ENCODE measurements at regions not wholly inside any gene's neighbourhood (a gene's known extent, or its start where the extent isn't known, plus 50 kb on each side); places are given as distances from the start of the nearest gene placed in this dataset.

DNA sequence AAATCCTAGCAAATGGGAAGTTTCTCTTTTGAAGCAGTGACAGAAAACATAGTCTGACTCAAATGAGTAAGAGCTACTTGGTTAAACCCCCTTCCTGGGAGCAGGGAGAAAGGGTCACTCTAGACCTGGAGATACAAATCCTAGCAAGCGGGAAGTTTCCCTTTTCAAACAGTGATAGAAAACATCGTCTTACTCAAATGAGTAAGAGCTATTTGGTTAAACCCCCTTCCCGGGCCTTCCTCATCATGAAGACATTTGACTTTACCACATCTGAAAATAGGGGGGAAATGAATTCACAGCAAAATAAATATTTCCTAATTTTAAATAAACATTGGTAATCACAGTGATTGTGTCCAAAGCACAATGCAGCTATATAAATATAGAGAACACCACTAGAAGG, 79.2 kb downstream of the FOXB1 start:
- no peak for DNase-seq (ENCODE audit: extremely low read depth, low read depth)

DNA sequence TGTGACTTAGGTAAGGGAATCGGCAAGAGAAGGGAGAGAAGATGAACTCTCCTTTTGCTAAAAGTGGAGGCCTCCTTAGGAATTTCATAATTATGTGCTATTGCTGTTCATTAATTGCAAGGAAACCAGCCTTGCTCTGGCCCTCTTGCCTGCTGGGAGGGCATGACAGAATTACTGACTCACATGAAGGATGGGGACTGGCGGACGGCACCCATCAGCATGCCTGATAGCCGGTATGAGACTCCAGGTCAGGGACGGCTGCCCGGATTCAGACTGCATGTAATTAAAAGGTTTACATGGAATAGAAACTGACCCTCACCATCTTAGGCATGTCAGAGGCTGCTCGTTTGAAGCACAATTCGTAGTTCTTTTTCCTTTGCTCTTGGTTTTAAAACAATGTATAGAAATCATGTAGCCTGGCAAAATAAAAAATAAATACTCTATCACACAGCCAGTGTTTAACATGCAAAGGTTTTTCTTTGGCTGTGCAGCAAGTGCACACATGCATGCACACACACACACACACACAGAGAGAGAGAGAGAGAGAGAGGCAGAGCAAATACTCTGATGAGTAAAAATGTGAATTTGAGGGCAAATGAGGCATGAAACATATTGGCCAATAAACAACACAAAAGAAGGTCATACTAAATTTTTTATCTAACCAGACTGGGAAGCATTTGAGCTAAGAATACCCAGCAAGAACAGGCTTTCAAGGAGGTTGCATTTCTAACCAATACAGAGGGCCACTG, 82.7 kb downstream of the FOXB1 start:
- TF ChIP-seq CTCF (IDR thresholded peaks at IDR 0.05; ENCODE audit: low read depth, low read length): no peak
- no peak for DNase-seq (ENCODE audit: extremely low read depth, low read depth)

More for the DNA sequence above, 79.2 kb downstream of the FOXB1 start:
- TF ChIP-seq CTCF (IDR thresholded peaks at IDR 0.05; ENCODE audit: low read depth, low read length): no peak

DNA sequence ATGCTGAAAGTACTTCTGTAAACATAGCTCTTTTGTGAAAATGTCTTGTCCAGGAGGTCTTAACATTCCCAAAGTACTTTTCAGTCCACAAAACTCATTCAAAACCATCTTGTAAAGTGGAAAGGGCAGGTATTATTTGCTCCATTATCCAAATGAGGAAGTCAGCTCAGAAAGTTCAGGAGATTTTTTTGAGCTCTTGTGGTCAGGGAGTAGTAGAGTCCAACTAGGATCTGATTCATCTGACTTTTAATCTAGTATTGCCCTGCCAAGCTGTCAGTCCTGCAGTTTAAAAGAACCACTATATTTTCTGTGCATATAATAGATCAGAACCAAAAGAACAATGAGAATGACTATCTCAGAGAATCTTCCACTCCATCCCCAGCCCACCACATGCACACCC, 83.5 kb downstream of the FOXB1 start:
- DNase-seq (ENCODE audit: extremely low read depth, low read depth): no peak
- no peak for TF ChIP-seq CTCF (IDR thresholded peaks at IDR 0.05; ENCODE audit: low read depth, low read length)

DNA sequence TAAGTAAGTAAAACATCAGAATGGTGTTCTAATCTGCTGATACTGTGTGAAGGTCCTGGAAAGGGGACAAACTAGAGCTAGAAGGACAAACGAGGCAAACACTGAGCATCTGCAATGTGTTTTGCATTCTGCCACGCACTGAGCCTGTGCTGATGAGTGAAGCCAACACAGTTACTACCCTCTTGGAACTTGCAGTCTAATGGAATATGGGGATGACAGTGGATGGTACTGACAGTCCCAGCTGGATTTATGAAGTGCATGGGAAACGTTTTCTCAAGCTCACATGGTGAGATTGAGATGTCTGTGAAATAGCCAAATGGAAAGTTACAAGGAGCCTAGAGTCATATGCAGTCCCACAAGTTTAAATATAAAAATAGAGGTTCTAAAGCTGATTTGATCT, 86.6 kb downstream of the FOXB1 start:
- DNase-seq (ENCODE audit: extremely low read depth, low read depth): no peak
- TF ChIP-seq CTCF (IDR thresholded peaks at IDR 0.05; ENCODE audit: low read depth, low read length): no peak

GRCh38 chr15:60091157-60091556, 87.0 kb downstream of the FOXB1 start:
- TF ChIP-seq CTCF (IDR thresholded peaks at IDR 0.05; ENCODE audit: low read depth, low read length): no peak
- DNase-seq (ENCODE audit: extremely low read depth, low read depth): peak; percentile 59

- no peak for TF ChIP-seq CTCF (IDR thresholded peaks at IDR 0.05; ENCODE audit: low read depth, low read length)
- DNase-seq (ENCODE audit: extremely low read depth, low read depth): no peak
Observed at GRCh38 chr15:60091911-60092310, 87.8 kb downstream of the FOXB1 start.

GRCh38 chr15:60093273-60094067, 89.4 kb downstream of the FOXB1 start:
- DNase-seq (ENCODE audit: extremely low read depth, low read depth): no peak
- TF ChIP-seq CTCF (IDR thresholded peaks at IDR 0.05; ENCODE audit: low read depth, low read length): no peak
